Adrenal gland (tissue), 5 donors: ENCODE measurements at regions not wholly inside any gene's neighbourhood (a gene's known extent, or its start where the extent isn't known, plus 50 kb on each side); places are given as distances from the start of the nearest gene placed in this dataset.
"Not testable (repeated sequence)": the region's sequence is repeated elsewhere in the genome, so short reads cannot be mapped to it uniquely, and the experiment has no call there.

Experiments used
- POLR2A ChIP-seq, 2 donors: fragments of 450-650 bp; IDR thresholded peaks; one replicate each; pipeline ENCODE4 v1.6.1; 2017; ENCODE audit warnings: antibody characterized with exemption in 2 of 2, mild to moderate bottlenecking in 2 of 2, moderate library complexity in 1 of 2
- TF ChIP-seq, protein P1 (sequence below), 6 experiments: fragments of 450-650 bp in 4 of 6; fragments of 200-600 bp in 2 of 6; sonication (generic) in 1 of 6; IDR thresholded peaks; 1 replicate in 5 of 6; 2 replicates in 1 of 6; pipeline versions ENCODE4 v1.5.1 to v1.8.0; 2016 to 2021; ENCODE audit warnings: antibody characterized with exemption in 6 of 6, mild to moderate bottlenecking in 2 of 6, moderate library complexity in 1 of 6
- donor health status: DM: no; HTN: no; CAD: no.

DNA sequence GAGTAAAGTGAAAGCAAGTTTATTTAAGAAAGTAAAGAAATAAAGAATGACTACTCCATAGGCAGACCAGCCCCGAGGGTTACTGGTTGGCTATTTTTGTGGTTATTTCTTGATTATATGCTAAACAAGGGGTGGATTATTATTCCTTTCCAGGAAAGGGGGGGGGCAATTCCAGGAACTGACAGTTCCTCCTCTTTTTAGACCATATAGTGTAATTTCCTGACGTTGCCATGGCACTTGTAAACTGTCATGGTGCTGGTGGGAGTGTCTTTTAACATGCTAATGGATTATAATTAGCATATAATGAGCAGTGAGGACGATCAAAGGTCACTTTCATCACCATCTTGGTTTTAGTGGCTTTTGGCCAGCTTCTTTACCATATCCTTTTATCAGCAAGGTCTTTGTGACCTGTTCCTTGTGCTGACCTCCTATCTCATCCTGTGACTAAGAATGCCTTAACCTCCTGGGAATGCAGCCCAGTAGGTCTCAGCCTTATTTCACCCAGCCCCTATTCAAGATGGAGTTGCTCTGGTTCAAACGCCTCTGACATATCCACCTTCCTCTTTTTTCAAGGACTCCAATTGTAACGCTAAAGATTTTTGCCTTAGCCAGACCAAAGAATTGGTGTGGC, 104.1 kb downstream of the FAM72C start:
- TF ChIP-seq, protein P1, sequence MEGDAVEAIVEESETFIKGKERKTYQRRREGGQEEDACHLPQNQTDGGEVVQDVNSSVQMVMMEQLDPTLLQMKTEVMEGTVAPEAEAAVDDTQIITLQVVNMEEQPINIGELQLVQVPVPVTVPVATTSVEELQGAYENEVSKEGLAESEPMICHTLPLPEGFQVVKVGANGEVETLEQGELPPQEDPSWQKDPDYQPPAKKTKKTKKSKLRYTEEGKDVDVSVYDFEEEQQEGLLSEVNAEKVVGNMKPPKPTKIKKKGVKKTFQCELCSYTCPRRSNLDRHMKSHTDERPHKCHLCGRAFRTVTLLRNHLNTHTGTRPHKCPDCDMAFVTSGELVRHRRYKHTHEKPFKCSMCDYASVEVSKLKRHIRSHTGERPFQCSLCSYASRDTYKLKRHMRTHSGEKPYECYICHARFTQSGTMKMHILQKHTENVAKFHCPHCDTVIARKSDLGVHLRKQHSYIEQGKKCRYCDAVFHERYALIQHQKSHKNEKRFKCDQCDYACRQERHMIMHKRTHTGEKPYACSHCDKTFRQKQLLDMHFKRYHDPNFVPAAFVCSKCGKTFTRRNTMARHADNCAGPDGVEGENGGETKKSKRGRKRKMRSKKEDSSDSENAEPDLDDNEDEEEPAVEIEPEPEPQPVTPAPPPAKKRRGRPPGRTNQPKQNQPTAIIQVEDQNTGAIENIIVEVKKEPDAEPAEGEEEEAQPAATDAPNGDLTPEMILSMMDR (IDR thresholded peaks at IDR 0.05) = not testable (repeated sequence)
- not testable (repeated sequence) for TF ChIP-seq POLR2A (IDR thresholded peaks at IDR 0.05)
